Endothelial cell of umbilical vein (primary cell): ENCODE measurements at regions not wholly inside any gene's neighbourhood (a gene's known extent, or its start where the extent isn't known, plus 50 kb on each side); places are given as distances from the start of the nearest gene placed in this dataset.

ENCODE experiments used
- BruUV-seq: library from RNA; stranded (reverse); fragments of 400-500 nt; replicated peaks from 2 replicates; lab custom pipeline; 2021; lab: Mats Ljungman, UMichigan
- CTCF ChIA-PET: fragments of 300-600, 350-600 bp; sonication (Branson Sonifier 250); formaldehyde crosslinking; loops from one replicate; lab custom pipeline; 2021; ENCODE audit warnings: antibody characterized with exemption, inconsistent platforms; lab: Charles Lee
- POLR2A ChIA-PET: fragments of 300-600, 350-600 bp; sonication (Branson Sonifier 250); formaldehyde crosslinking; loops from one replicate; lab custom pipeline; 2021; ENCODE audit warnings: antibody characterized with exemption, inconsistent platforms; lab: Charles Lee
- DNase-seq: peaks from one replicate; pipeline ENCODE4 v3.0.0-alpha.2; 2011; ENCODE audit warnings: low read depth, low spot score
- FAIRE-seq: peaks from 2 replicates; lab custom pipeline; 2011; peaks lifted over from hg19 to GRCh38; lab: Jason Lieb, UNC
- H2AFZ ChIP-seq: 2 replicates; pipeline ENCODE4 v1.6.0; 2012; ENCODE audit warnings: low read depth, low read length, control low read depth, inconsistent platforms
- H3K27ac ChIP-seq: 2 replicates; pipeline ENCODE4 v1.5.1; 2011; ENCODE audit warnings: low read depth, mild to moderate bottlenecking, control low read depth, low read length, moderate library complexity; ENCODE audit not compliant: insufficient read depth
- H3K27me3 ChIP-seq, 2 experiments: 2 replicates each; pipeline versions ENCODE4 v1.6.0 to v1.6.1; 2011; ENCODE audit warnings: low read length in 2 of 2, mixed read lengths in 1 of 2; ENCODE audit not compliant: control insufficient read depth in 2 of 2, insufficient read depth in 2 of 2
- H3K36me3 ChIP-seq, 2 experiments: 2 replicates in 1 of 2; 3 replicates in 1 of 2; pipeline ENCODE4 v1.5.1; 2011; ENCODE audit warnings: low read length in 2 of 2, mild to moderate bottlenecking in 1 of 2, moderate library complexity in 1 of 2; ENCODE audit not compliant: control insufficient read depth in 2 of 2, insufficient read depth in 2 of 2; ENCODE audit errors: extremely low read depth in 1 of 2
- H3K4me1 ChIP-seq: 3 replicates; pipeline ENCODE4 v1.5.1; 2011; ENCODE audit warnings: mild to moderate bottlenecking, low read length; ENCODE audit not compliant: control insufficient read depth, insufficient read depth; ENCODE audit errors: extremely low read depth
- H3K4me2 ChIP-seq: 2 replicates; pipeline ENCODE4 v1.6.1; 2011; ENCODE audit warnings: low read length, control low read depth, mixed read lengths; ENCODE audit not compliant: insufficient read depth
- H3K4me3 ChIP-seq, 3 experiments: fragments of 200-600 bp in 1 of 3; sonication (generic), shearing (Covaris generic) in 1 of 3; replicated peaks in 1 of 3; 2 replicates each; pipeline ENCODE4 v1.5.1; 2011 to 2016; ENCODE audit warnings: control low read depth in 3 of 3, low read length in 3 of 3, mild to moderate bottlenecking in 2 of 3, inconsistent platforms in 1 of 3, low read depth in 1 of 3, moderate library complexity in 1 of 3; ENCODE audit not compliant: insufficient read depth in 1 of 3
- H3K79me2 ChIP-seq: 2 replicates; pipeline ENCODE4 v1.6.0; 2012; ENCODE audit warnings: low read length, inconsistent platforms; ENCODE audit not compliant: control insufficient read depth, insufficient read depth
- H3K9ac ChIP-seq: replicated peaks from 2 replicates; pipeline ENCODE3; 2011; ENCODE audit warnings: low read length, control low read depth; ENCODE audit not compliant: insufficient read depth; ENCODE audit errors: extremely low read depth
- H3K9me1 ChIP-seq: replicated peaks from 3 replicates; pipeline ENCODE4 v1.6.0; 2011; ENCODE audit warnings: mild to moderate bottlenecking, low read length; ENCODE audit not compliant: control insufficient read depth, insufficient read depth; ENCODE audit errors: extremely low read depth
- H3K9me3 ChIP-seq: replicated peaks from 2 replicates; pipeline ENCODE4 v1.5.1; 2012; ENCODE audit warnings: low read length, inconsistent platforms; ENCODE audit not compliant: control insufficient read depth, insufficient read depth
- H4K20me1 ChIP-seq: replicated peaks from 2 replicates; pipeline ENCODE3; 2011; ENCODE audit warnings: mild to moderate bottlenecking, low read length; ENCODE audit not compliant: control insufficient read depth, insufficient read depth; ENCODE audit errors: extremely low read depth
- FOS ChIP-seq: IDR thresholded peaks from 2 replicates; pipeline ENCODE4 v1.6.1; 2011; ENCODE audit warnings: mild to moderate bottlenecking, low read length, moderate library complexity, borderline replicate concordance; ENCODE audit not compliant: insufficient read depth
- GATA2 ChIP-seq: IDR thresholded peaks from 2 replicates; pipeline ENCODE4 v1.7.0; 2011; ENCODE audit warnings: low read depth, mild to moderate bottlenecking, moderate library complexity, mixed read lengths, low read length; ENCODE audit not compliant: insufficient read length, insufficient read depth
- JUN ChIP-seq: IDR thresholded peaks from 2 replicates; pipeline ENCODE4 v1.6.1; 2011; ENCODE audit warnings: borderline replicate concordance, low read depth; ENCODE audit not compliant: insufficient read length, insufficient read depth
- MAX ChIP-seq: IDR thresholded peaks from 2 replicates; pipeline ENCODE4 v1.6.1; 2011; ENCODE audit not compliant: insufficient read depth, insufficient read length
- POLR2AphosphoS5 ChIP-seq: IDR thresholded peaks from 2 replicates; pipeline ENCODE4 v1.6.1; 2012; ENCODE audit warnings: low read depth, mild to moderate bottlenecking, control low read depth, low read length, moderate library complexity; ENCODE audit not compliant: insufficient read depth
- dilution Hi-C: fragments of 300-500 bp; cut with MboI; formaldehyde crosslinking; loops from one replicate; pipeline ENCODE4 v1.15.0; 2019; ENCODE audit warnings: low sequenced_read_pairs; ENCODE audit not compliant: extremely low pct_ligation_motif_present
- intact Hi-C: fragments of 100-400 bp; cut with micrococcal nuclease; formaldehyde crosslinking; loops from one replicate; pipeline ENCODE4 v1.10.0; 2022
- TF ChIP-seq, protein P1 (sequence below), 2 donors: IDR thresholded peaks; 1 replicate in 1 of 2; 2 replicates in 1 of 2; pipeline ENCODE4 v1.5.1; 2011; ENCODE audit warnings: low read length in 2 of 2, mild to moderate bottlenecking in 2 of 2, moderate library complexity in 2 of 2, control low read depth in 1 of 2, inconsistent platforms in 1 of 2, low read depth in 1 of 2; ENCODE audit not compliant: insufficient read depth in 1 of 2; ENCODE audit errors: extremely low read depth in 1 of 2

DNA sequence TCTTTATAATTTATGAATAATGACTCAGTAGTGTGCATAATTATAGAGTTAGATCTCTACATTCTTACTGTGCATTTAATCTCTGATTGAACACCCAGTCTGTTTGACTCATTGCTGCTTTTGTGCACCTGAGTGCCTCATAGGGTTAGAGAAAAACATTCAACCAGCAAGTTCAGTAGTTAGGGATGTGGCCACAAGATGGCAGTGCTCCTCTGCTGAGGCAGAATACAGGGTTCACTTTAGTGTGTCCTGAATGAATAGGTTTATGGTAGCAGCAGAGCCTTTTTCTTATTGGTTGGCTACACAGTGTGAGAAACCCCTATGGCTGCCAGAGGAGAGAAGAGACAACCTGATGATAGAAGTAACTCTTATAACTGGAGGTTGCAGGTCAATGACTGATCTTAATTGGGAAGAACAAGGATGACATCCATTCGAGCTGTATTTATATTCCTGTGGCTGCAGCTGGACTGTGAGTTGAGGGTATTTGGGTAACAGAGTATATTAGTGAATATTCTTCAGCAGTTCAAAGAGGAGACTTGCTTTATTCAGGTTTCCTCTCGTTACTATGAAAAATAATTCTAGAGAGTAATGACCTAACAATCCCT is 194.9 kb upstream of the OR4E1 start:
- no peak overlapping the region for H3K4me2 ChIP-seq
- BruUV-seq: no TSS peak
- FAIRE-seq (peak; percentile 65), DNase-seq (peak; percentile 90)
- no peaks in the 10 kb centered on the region for H3K9me1 ChIP-seq
- no peaks in the 10 kb centered on the region for H3K36me3 ChIP-seq
- no peaks in the 10 kb centered on the region for H3K79me2 ChIP-seq
- peaks cover 29% of the 10 kb centered on the region for H3K4me1 ChIP-seq
- no peaks in the 10 kb centered on the region for H3K9me3 ChIP-seq
- no peak overlapping the region for H3K4me3 ChIP-seq
- peak overlapping the region; percentile 88 for H3K27ac ChIP-seq
- no peaks in the 10 kb centered on the region for H3K27me3 ChIP-seq
- H4K20me1 ChIP-seq: no peaks in the 10 kb centered on the region
- H3K9ac ChIP-seq: peak overlapping the region; percentile 59
- intact Hi-C loops: loop anchor here (1.0 to 2.0 kb wide), 6 partner anchors 8 to 232 kb away; no protein-coding TSS in a partner anchor
- CTCF ChIA-PET: interaction anchor here (0.6 to 2.4 kb wide), 23 partner anchors 8 to 333 kb away, joined by 3 to 27 read pairs (median 6); no protein-coding TSS in a partner anchor
- POLR2A ChIA-PET: no interaction called here
- H2AFZ ChIP-seq: no peak overlapping the region
- TF ChIP-seq, protein P1, sequence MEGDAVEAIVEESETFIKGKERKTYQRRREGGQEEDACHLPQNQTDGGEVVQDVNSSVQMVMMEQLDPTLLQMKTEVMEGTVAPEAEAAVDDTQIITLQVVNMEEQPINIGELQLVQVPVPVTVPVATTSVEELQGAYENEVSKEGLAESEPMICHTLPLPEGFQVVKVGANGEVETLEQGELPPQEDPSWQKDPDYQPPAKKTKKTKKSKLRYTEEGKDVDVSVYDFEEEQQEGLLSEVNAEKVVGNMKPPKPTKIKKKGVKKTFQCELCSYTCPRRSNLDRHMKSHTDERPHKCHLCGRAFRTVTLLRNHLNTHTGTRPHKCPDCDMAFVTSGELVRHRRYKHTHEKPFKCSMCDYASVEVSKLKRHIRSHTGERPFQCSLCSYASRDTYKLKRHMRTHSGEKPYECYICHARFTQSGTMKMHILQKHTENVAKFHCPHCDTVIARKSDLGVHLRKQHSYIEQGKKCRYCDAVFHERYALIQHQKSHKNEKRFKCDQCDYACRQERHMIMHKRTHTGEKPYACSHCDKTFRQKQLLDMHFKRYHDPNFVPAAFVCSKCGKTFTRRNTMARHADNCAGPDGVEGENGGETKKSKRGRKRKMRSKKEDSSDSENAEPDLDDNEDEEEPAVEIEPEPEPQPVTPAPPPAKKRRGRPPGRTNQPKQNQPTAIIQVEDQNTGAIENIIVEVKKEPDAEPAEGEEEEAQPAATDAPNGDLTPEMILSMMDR (IDR thresholded peaks at IDR 0.05; ENCODE audit: extremely low read depth in 1 of 2, insufficient read depth in 1 of 2, low read depth in 1 of 2, low read length in 2 of 2): peak; percentile 80 to 83
- TF ChIP-seq FOS (peak; percentile 18), JUN (no peak)
- dilution Hi-C loops: no loop called here

DNA sequence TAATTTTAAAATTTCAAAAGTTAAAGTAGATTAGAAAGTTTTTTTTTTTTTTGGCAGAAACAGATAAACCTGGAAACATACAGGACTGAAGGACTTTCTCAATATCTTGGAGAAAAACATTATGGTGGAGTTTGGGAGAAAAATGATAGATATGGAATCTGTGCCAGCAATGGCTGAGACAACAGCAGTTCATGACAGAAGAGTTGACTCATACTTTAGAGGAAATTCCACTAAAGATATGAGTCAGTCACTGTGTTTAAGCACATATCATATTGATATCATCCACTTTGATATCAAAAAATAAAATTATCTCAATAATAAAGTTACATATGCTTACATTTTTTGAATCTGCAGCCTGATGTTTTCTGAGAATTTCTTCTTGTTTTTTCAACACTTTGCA is 193.9 kb upstream of the OR4E1 start:
- FAIRE-seq: peak; percentile 73
- Histone ChIP-seq H3K9ac (peak overlapping the region; percentile 59), H3K9me3 (no peaks in the 10 kb centered on the region), H3K27ac (peak overlapping the region; percentile 88), H4K20me1 (no peaks in the 10 kb centered on the region), H3K4me3 (no peak overlapping the region), H2AFZ (no peak overlapping the region), H3K36me3 (no peaks in the 10 kb centered on the region), H3K4me1 (peaks cover 27% of the 10 kb centered on the region), H3K27me3 (no peaks in the 10 kb centered on the region), H3K79me2 (no peaks in the 10 kb centered on the region), H3K9me1 (no peaks in the 10 kb centered on the region), H3K4me2 (peak overlapping the region; percentile 76)
- intact Hi-C loops: no loop called here
- CTCF ChIA-PET: interaction anchor here (1.4 to 1.6 kb wide), 7 partner anchors 10 to 111 kb away, joined by 3 to 18 read pairs (median 5); no protein-coding TSS in a partner anchor
- BruUV-seq: no TSS peak
- TF ChIP-seq FOS: peak; percentile 94
- no peak for TF ChIP-seq POLR2AphosphoS5
- peak; percentile 57 for TF ChIP-seq GATA2
- TF ChIP-seq MAX: no peak
- TF ChIP-seq JUN: peak; percentile 92
- POLR2A ChIA-PET: no interaction called here
- dilution Hi-C loops: no loop called here
- DNase-seq: peak; percentile 86
